GM21723 (cell line): ENCODE measurements at regions not wholly inside any gene's neighbourhood (a gene's known extent, or its start where the extent isn't known, plus 50 kb on each side); places are given as distances from the start of the nearest gene placed in this dataset.

Experiments
- ATAC-seq: cut with Tn5 transposase; IDR thresholded peaks from one replicate; pipeline ENCODE4 v1.9.1; 2021; ENCODE audit warnings: mild to moderate bottlenecking, moderate library complexity; ENCODE audit not compliant: unreplicated experiment

- no peak for ATAC-seq
Observed at GRCh38 chr7:130958846-130959245, 224.8 kb upstream of the KLF14 start.

DNA sequence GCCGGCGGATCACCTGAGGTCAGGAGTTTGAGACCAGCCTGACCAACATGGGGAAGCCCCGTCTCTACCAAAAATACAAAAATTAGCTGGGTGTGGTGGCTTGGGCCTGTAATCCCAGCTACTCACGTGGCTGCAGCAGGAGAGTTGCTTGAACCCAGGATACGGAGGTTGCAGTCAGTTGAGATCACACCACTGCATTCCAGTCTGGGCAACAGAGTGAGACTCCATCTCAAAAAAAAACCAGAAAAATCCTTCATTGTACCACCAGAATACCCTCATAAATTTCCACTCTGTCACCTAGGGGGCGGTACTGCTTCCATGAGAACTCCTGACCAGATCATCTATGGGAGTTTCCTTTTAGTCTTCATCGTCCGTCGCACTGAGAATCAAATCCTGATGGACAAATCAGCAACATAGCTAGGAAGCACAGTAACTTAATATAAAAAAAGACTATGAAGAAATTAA, 225.8 kb upstream of the KLF14 start:
- no peak for ATAC-seq

- peak; percentile 36 for ATAC-seq
Observed at GRCh38 chr7:130960208-130960988, 226.4 kb upstream of the KLF14 start.

GRCh38 chr7:130961128-130961601, 227.2 kb upstream of the KLF14 start:
- peak; percentile 70 for ATAC-seq

DNA sequence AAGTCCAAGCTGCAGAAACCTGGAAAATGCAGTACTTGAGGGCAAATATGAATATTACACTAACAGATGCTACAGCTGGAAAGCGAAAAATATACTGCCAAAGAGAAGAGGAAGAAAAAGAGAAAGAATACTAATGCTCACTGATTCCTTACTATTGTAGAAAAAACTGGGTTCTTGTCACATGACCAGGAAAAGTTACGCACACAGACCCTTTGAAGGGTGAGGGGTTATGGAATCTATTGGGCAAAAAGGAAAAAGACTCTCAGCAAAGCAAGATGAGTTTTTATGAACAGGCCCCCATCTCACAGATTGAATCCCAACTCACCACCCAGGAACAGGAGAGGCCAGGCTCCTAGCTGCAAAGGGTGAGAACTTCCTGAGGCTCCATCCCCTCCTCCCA, 228.1 kb upstream of the KLF14 start:
- no peak for ATAC-seq

- no peak for ATAC-seq
Observed at GRCh38 chr7:130963339-130963738, 229.3 kb upstream of the KLF14 start.

DNA sequence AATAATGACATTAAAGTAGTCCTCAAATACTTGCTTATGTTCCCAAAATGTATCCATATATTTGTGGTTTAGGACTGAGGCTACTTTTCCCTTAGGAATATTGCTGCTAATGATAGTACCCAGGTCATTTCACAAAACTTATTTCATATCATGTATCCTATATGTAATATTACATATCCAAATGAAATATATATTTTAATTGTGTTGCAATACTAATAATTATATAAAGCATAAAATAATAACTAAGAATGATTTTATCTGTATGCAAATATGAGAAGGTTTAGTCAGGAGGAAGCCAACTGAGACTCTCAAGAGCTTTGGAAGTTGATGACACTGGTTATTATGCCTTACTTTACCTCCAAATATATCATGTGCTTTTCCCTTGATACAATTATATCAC, 231.5 kb upstream of the KLF14 start:
- no peak for ATAC-seq

- ATAC-seq: no peak
Observed at GRCh38 chr7:130966246-130967009, 232.4 kb upstream of the KLF14 start.

- ATAC-seq: no peak
Observed at GRCh38 chr7:130970196-130970595, 236.2 kb upstream of the KLF14 start.

DNA sequence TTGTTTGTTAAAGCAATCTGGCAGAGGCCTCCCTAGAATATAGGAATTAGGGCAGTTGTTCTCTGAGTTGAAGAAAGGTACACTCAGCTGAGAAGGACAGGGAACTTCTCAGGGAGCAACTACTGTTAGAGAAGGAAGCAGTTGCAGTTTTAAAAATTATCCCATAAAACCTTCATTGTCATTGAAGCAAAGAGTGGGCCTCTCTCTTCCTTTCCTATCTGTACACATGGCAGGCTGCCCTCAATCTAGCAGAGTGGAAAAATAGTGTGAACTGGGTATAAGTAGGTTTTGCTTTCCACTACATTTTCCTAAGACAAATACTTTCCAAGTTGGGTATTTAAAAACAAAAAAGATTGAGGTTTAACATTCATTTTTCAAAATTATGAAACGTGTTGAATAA, 236.7 kb upstream of the KLF14 start:
- ATAC-seq: no peak

DNA sequence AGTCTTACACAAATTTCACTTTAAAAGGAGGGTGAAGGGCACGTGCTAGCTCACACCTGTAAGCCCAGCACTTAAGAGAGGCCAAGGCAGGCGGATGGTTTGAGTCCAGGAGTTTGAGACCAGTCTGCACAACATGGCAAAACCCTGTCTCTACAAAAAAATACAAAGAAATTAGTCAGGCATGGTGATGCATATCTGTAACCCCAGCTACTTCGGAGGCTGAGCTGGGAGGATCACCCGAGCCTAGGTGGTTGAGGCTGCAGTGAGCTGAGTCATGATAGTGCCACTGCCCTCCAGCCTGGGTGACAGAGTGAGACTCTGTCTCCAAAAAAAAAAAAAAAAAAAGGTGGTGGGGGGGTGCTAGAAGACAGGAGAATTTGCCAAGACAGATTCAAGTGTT, 237.3 kb upstream of the KLF14 start:
- ATAC-seq: no peak

GRCh38 chr7:130972201-130972600, 238.2 kb upstream of the KLF14 start:
- no peak for ATAC-seq

DNA sequence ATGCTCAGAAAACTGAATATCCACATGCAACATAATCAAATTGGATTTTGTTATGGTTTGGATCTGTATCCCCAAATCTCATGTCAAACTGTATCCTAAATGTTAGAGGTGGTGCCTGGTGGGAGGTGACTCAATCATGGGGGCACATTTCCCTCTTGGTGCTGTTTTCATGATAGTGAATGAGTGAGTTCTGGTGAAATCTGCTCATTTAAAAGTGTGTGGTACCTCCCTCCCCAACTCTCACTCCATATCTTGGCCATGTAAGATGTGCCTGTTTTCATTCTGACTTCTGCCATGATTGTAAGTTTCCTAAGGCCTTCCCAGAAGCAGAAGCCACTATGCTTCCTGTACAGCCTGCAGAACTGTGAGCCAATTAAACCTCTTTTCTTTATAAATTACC, 239.6 kb upstream of the KLF14 start:
- no peak for ATAC-seq

- ATAC-seq: no peak
Observed at GRCh38 chr7:130974169-130974568, 240.2 kb upstream of the KLF14 start.

GRCh38 chr7:130974794-130975193, 240.8 kb upstream of the KLF14 start:
- ATAC-seq: no peak

DNA sequence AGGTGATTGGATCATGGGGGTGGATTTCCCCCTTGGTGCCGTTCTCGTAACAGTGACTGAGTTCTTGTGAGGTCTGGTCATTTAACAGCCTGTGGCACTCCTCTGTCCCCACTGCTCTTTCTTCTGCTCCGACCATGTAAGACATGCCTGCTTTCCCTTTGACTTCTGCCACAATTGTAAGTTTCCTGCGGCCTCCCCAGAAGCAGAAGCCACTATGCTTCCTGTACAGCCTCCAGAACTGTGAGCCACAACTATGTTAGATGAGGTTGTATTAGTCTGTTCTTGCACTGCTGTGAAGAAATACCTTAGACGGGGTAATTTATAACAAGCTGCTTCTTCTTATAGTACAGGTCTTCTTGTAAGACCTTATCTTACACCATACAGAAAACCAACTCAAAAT, 241.7 kb upstream of the KLF14 start:
- ATAC-seq: no peak

DNA sequence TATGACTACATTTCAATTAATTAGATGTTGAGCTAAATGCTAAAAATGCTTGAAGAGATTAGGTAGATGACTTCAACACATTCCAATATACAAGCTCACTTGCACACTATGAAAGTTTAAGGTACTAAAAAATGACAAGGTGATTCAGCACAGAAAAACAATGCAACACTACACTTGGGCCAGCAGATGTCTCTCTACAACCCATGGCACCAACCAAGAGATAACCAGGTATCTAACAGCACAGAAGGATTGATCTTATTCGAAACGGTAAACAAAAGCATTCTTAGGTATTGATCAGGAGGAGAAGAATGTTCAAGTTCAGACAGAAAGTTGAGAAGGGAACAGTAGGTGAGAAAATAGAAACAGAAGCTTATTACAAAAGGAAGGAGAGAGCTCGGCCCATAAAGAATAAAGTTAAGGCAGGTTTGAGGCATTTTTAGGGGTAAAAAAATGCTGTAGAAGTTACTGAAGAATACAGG, 248.2 kb upstream of the KLF14 start:
- ATAC-seq: peak; percentile 86

DNA sequence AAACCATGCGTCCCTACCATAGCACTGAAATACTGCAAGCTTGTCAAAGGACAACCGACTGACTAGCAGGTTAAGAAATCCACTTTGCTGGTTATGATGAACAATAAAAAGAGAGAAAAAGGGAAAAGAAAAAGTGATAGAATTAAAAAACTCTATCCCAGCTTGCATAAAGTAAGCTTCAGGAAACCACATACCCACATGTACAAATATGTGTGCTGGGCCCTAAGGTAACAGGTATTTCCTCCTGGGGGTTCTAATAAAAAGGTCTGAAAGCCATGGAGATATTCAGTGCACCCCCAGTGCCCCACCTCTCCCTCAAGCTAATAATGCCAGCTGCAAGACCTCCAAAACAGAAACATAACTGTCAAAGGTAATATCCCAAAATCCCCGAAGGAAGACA, 248.6 kb upstream of the KLF14 start:
- ATAC-seq: no peak

DNA sequence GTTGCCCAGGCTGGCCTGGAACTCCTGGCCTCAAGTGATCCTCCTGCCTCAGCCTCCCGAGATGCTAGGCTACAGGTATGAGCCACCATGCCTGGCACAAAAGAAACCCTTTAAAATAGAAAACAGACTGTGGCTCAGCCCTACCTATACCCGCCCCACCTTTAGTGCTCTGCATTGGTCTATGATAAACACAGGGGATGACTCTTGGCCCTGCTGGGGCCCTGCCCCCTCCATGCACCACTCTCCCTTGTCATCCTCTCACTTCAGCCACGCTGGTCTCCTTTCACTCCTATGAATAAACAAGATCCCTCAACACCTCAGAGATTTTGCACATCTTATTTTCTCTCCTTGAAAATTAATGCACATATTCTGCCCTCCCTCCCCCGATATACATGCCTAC, 251.4 kb upstream of the KLF14 start:
- ATAC-seq: no peak

- no peak for ATAC-seq
Observed at GRCh38 chr7:130986261-130986690, 252.3 kb upstream of the KLF14 start.

- no peak for ATAC-seq
Observed at GRCh38 chr7:130987092-130987491, 253.1 kb upstream of the KLF14 start.

- no peak for ATAC-seq
Observed at GRCh38 chr7:130988443-130988842, 254.4 kb upstream of the KLF14 start.
